NB4 (cell line): ENCODE measurements at regions not wholly inside any gene's neighbourhood (a gene's known extent, or its start where the extent isn't known, plus 50 kb on each side); places are given as distances from the start of the nearest gene placed in this dataset.

ENCODE experiments used
- MAX ChIP-seq: IDR thresholded peaks from 2 replicates; pipeline ENCODE4 v1.6.1; 2011; ENCODE audit warnings: low read depth, low read length
- MYC ChIP-seq: IDR thresholded peaks from 2 replicates; pipeline ENCODE4 v1.6.1; 2011; ENCODE audit warnings: low read depth, low read length
- POLR2A ChIP-seq: IDR thresholded peaks from 2 replicates; pipeline ENCODE4 v1.6.1; 2011; ENCODE audit warnings: mild to moderate bottlenecking; ENCODE audit not compliant: insufficient read length; ENCODE audit errors: extremely low read depth
- TF ChIP-seq, protein P1 (sequence below): IDR thresholded peaks from one replicate; pipeline ENCODE4 v1.5.1; 2012; ENCODE audit warnings: low read depth, low read length

DNA sequence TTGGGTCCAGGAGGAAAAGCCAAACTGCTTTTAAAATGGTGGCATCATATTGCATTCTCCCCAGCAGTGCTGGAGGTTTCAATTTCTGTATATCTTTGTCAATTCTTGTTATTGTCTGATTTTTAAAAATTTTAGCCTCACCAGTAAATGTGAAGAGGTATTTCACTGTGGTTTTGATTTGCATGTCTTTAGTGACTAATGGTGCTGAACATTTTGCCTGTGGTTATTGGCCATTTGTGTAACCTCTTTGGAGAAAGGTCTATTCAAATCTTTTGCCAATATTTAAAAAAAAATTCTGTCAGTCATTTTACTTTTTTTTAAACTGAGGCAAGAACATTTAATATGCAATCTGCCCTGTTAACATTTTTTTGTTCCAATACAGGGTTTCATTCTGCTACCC lies 322.1 kb downstream of the TLL1 start:
- TF ChIP-seq, protein P1, sequence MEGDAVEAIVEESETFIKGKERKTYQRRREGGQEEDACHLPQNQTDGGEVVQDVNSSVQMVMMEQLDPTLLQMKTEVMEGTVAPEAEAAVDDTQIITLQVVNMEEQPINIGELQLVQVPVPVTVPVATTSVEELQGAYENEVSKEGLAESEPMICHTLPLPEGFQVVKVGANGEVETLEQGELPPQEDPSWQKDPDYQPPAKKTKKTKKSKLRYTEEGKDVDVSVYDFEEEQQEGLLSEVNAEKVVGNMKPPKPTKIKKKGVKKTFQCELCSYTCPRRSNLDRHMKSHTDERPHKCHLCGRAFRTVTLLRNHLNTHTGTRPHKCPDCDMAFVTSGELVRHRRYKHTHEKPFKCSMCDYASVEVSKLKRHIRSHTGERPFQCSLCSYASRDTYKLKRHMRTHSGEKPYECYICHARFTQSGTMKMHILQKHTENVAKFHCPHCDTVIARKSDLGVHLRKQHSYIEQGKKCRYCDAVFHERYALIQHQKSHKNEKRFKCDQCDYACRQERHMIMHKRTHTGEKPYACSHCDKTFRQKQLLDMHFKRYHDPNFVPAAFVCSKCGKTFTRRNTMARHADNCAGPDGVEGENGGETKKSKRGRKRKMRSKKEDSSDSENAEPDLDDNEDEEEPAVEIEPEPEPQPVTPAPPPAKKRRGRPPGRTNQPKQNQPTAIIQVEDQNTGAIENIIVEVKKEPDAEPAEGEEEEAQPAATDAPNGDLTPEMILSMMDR: no peak
- TF ChIP-seq POLR2A (no peak), MAX (no peak), MYC (no peak)
